ENCODE measurements at regions not wholly inside any gene's neighbourhood (a gene's known extent, or its start where the extent isn't known, plus 50 kb on each side); places are given as distances from the start of the nearest gene placed in this dataset.
"Not testable (repeated sequence)": the region's sequence is repeated elsewhere in the genome, so short reads cannot be mapped to it uniquely, and the experiment has no call there.

GRCh38 chr4:86413426-86413825 is 53.6 kb upstream of the MAPK10 start:
- DNase-seq (ENCODE audit: low spot score), result not testable (repeated sequence)

GRCh38 chr4:86414686-86415085 is 54.8 kb upstream of the MAPK10 start:
- DNase-seq (ENCODE audit: low spot score), result no peak

GRCh38 chr4:86416081-86416480 is 56.2 kb upstream of the MAPK10 start:
- DNase-seq (ENCODE audit: low spot score), result no peak

GRCh38 chr4:86421461-86421860 is 61.6 kb upstream of the MAPK10 start:
- no peak for DNase-seq (ENCODE audit: low spot score)

GRCh38 chr4:86431543-86432116 is 71.8 kb upstream of the MAPK10 start:
- no peak for DNase-seq (ENCODE audit: low spot score)

GRCh38 chr4:86432559-86433134 is 72.8 kb upstream of the MAPK10 start:
- no peak for DNase-seq (ENCODE audit: low spot score)

GRCh38 chr4:86439293-86439692 is 79.4 kb upstream of the MAPK10 start:
- DNase-seq (ENCODE audit: low spot score), result no peak

- peak; percentile 96 for DNase-seq (ENCODE audit: low spot score)
Measured at GRCh38 chr4:86441175-86441936, 81.5 kb upstream of the MAPK10 start.

- no peak for DNase-seq (ENCODE audit: low spot score)
Measured at GRCh38 chr4:86442881-86443280, 83.0 kb upstream of the MAPK10 start.

- DNase-seq (ENCODE audit: low spot score), result no peak
Measured at GRCh38 chr4:86443495-86443894, 83.6 kb upstream of the MAPK10 start.

- DNase-seq (ENCODE audit: low spot score), result no peak
Measured at GRCh38 chr4:86446996-86447395, 87.1 kb upstream of the MAPK10 start.

GRCh38 chr4:86448871-86449270 is 89.0 kb upstream of the MAPK10 start:
- DNase-seq (ENCODE audit: low spot score), result no peak

GRCh38 chr4:86449746-86450588 is 90.1 kb upstream of the MAPK10 start:
- no peak for DNase-seq (ENCODE audit: low spot score)

- no peak for DNase-seq (ENCODE audit: low spot score)
Measured at GRCh38 chr4:86450861-86451260, 91.0 kb upstream of the MAPK10 start.

- peak; percentile 73 for DNase-seq (ENCODE audit: low spot score)
Measured at GRCh38 chr4:86451560-86452330, 91.9 kb upstream of the MAPK10 start.

- DNase-seq (ENCODE audit: low spot score), result peak; percentile 36
Measured at GRCh38 chr4:86452422-86452891, 92.6 kb upstream of the MAPK10 start.

- DNase-seq (ENCODE audit: low spot score), result peak; percentile 23
Measured at GRCh38 chr4:86452924-86453531, 93.2 kb upstream of the MAPK10 start.

GRCh38 chr4:86453611-86454072 is 93.8 kb upstream of the MAPK10 start:
- peak; percentile 8 for DNase-seq (ENCODE audit: low spot score)

- no peak for DNase-seq (ENCODE audit: low spot score)
Measured at GRCh38 chr4:86461849-86462248, 102.0 kb upstream of the MAPK10 start.

- DNase-seq (ENCODE audit: low spot score), result no peak
Measured at GRCh38 chr4:86472377-86473019, 112.6 kb upstream of the MAPK10 start.

GRCh38 chr4:86478151-86478550 is 116.0 kb upstream of the PTPN13 start:
- not testable (repeated sequence) for DNase-seq (ENCODE audit: low spot score)
